Activated naive CD8-positive, alpha-beta T cell treated with anti-CD3 and anti-CD28 coated beads, Interleukin-2, amount 10 ng/mL, durations not matched to agents 7 days and 5 days (primary cell): ENCODE measurements at regions not wholly inside any gene's neighbourhood (a gene's known extent, or its start where the extent isn't known, plus 50 kb on each side); places are given as distances from the start of the nearest gene placed in this dataset.
A peak's percentile ranks its signal among the peaks of the same experiment; 100 is the strongest.
"Not testable (repeated sequence)": the region's sequence is repeated elsewhere in the genome, so short reads cannot be mapped to it uniquely, and the experiment has no call there.

Experiments
- ATAC-seq: fragments of 150-1000 bp; cut with Tn5 transposase; one replicate; pipeline ENCODE4 v1.10.0; 2021; ENCODE audit warnings: low read depth, moderate library complexity
- POLR2A ChIA-PET: fragments of 350-600 bp; sonication (Branson Sonifier 250); formaldehyde crosslinking; loops from one replicate; lab custom pipeline; 2021; ENCODE audit warnings: antibody characterized with exemption; lab: Charles Lee
- DNase-seq: peaks from one replicate; pipeline ENCODE4 v3.0.0; 2021
- H3K27ac Mint-ChIP-seq: one replicate; pipeline ENCODE4 v1.8.0; 2022; ENCODE audit warnings: mild to moderate bottlenecking, mixed read lengths
- H3K27me3 Mint-ChIP-seq: one replicate; pipeline ENCODE4 v1.8.0; 2022; ENCODE audit warnings: mild to moderate bottlenecking, moderate library complexity, mixed read lengths
- H3K36me3 Mint-ChIP-seq: one replicate; pipeline ENCODE4 v1.8.0; 2021; ENCODE audit warnings: mild to moderate bottlenecking, mixed read lengths
- H3K4me1 Mint-ChIP-seq: one replicate; pipeline ENCODE4 v1.8.0; 2021; ENCODE audit warnings: mixed read lengths
- H3K4me3 Mint-ChIP-seq: one replicate; pipeline ENCODE4 v1.8.0; 2022; ENCODE audit warnings: mild to moderate bottlenecking, moderate library complexity, mixed read lengths
- H3K9me3 Mint-ChIP-seq: one replicate; pipeline ENCODE4 v1.8.0; 2021; ENCODE audit warnings: mixed read lengths

DNA sequence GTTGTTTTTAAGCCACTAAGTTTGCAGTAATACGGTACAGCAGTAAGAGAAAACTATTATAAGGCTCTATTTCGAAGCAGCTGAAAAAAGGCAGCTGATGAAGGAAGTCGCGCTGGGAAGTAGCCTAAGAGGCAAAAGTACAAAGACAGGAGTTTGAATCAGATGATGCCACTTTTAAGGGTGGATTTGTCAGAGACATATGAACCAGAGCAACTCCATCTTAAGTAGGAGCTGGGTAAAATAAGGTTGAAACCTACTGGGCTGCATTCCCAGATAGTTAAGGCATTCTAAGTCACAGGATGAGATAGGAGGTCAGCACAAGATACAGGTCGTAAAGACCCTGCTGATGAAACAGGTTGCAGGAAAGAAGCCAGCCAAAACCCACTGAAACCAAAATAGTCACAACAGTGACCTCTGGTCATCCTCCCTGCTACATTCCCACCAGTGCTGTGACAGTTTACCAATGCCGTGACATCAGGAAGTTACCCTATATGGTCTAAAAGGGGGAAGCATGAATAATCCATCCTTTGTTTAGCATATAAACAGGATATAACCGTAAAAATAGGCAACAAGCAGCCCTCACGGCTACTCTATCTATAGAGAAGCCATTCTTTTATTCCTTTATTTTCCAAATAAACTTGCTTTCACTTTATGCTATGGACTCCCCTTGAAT lies 91.8 kb upstream of the PRSS3 start:
- peaks cover 4% of the 10 kb centered on the region for H3K4me1 Mint-ChIP-seq
- DNase-seq (no peak), ATAC-seq (no peak)
- H3K4me3 Mint-ChIP-seq = no peak overlapping the region
- no peaks in the 10 kb centered on the region for H3K36me3 Mint-ChIP-seq
- no peak overlapping the region for H3K27ac Mint-ChIP-seq
- POLR2A ChIA-PET = no interaction called here
- H3K27me3 Mint-ChIP-seq = peaks cover 25% of the 10 kb centered on the region
- no peaks in the 10 kb centered on the region for H3K9me3 Mint-ChIP-seq

DNA sequence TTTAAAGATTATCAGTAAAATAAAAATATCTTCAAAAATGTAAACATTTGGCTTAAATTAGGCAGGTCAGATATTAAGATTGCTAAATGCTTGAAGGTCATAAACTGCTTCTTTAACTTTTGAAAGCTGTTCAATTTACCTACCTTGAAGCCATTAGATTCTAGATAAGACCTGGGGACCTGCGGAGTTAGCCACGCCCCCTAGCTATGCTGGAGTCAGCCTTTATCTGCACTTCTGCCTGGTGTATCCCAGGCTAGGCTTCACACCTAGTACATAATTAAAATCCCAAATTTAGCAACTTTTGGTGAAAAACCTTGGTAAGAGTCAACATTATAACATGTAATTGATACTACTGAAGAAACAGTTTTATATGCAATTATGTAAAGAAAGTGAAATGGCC lies 89.9 kb upstream of the PRSS3 start:
- POLR2A ChIA-PET, H3K4me3 Mint-ChIP-seq, H3K9me3 Mint-ChIP-seq, H3K36me3 Mint-ChIP-seq, DNase-seq, H3K4me1 Mint-ChIP-seq, H3K27ac Mint-ChIP-seq, ATAC-seq: not testable (repeated sequence)
- H3K27me3 Mint-ChIP-seq = peaks cover 12% of the 10 kb centered on the region

GRCh38 chr9:33708441-33708840 lies 86.9 kb upstream of the PRSS3 start:
- POLR2A ChIA-PET = no interaction called here
- H3K27ac Mint-ChIP-seq = no peak overlapping the region
- no peak overlapping the region for H3K4me3 Mint-ChIP-seq
- DNase-seq (no peak), ATAC-seq (no peak)
- no peaks in the 10 kb centered on the region for H3K36me3 Mint-ChIP-seq
- no peaks in the 10 kb centered on the region for H3K4me1 Mint-ChIP-seq
- H3K27me3 Mint-ChIP-seq = peaks cover 23% of the 10 kb centered on the region
- no peaks in the 10 kb centered on the region for H3K9me3 Mint-ChIP-seq

DNA sequence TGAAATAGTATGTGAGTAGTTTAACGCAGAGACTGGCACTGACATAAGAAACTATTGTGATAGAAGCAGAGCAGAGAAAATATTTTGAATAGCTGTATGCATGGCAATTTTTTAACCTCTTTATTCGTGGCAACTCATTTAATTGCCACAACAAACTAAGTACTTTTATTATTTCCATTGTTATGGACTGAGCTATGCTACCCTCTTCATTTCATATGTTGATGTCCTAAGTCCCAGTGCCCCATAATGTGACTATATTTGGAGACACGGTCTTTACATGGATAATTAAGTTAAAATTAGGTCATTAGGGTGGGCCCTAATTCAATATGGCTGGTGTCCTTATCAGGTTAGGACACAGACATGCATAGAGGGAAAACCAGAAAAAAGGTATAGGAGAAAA lies 86.1 kb upstream of the PRSS3 start:
- ATAC-seq (no peak), DNase-seq (no peak)
- Mint-ChIP-seq H3K4me3 (no peak overlapping the region), H3K9me3 (no peaks in the 10 kb centered on the region), H3K27ac (no peak overlapping the region), H3K27me3 (peaks cover 23% of the 10 kb centered on the region), H3K4me1 (no peaks in the 10 kb centered on the region), H3K36me3 (no peaks in the 10 kb centered on the region)
- POLR2A ChIA-PET = no interaction called here

GRCh38 chr9:33711418-33711817 lies 83.9 kb upstream of the PRSS3 start:
- DNase-seq, H3K27ac Mint-ChIP-seq, POLR2A ChIA-PET, H3K36me3 Mint-ChIP-seq, ATAC-seq, H3K9me3 Mint-ChIP-seq, H3K4me3 Mint-ChIP-seq, H3K4me1 Mint-ChIP-seq: not testable (repeated sequence)
- H3K27me3 Mint-ChIP-seq = peaks cover 24% of the 10 kb centered on the region

DNA sequence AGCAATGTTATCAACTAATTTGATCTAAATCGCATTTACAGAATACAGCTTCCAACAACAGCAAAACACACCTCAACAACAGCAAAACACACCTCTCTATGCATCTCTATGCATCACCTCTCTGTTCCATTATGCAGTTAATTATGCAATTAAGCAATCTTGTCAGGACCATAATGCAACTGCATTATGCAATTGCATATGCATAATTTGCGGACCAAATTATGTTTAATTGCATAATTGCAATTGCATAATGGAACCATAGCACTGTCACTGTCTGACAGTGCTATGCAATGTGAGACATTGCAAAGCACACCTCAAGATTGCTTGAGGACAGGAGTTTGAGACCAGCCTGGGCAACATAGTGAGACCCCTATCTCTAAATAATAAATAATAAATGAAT lies 80.4 kb upstream of the PRSS3 start:
- POLR2A ChIA-PET = no interaction called here
- ATAC-seq (no peak), DNase-seq (no peak)
- Mint-ChIP-seq H3K36me3 (no peaks in the 10 kb centered on the region), H3K9me3 (no peaks in the 10 kb centered on the region), H3K4me1 (no peaks in the 10 kb centered on the region), H3K27ac (no peak overlapping the region), H3K4me3 (no peak overlapping the region), H3K27me3 (peaks cover 18% of the 10 kb centered on the region)

- Mint-ChIP-seq H3K36me3 (no peaks in the 10 kb centered on the region), H3K9me3 (no peaks in the 10 kb centered on the region), H3K4me1 (peaks cover 2% of the 10 kb centered on the region), H3K27ac (no peak overlapping the region), H3K4me3 (no peak overlapping the region), H3K27me3 (peaks cover 10% of the 10 kb centered on the region)
- ATAC-seq (no peak), DNase-seq (no peak)
- POLR2A ChIA-PET = no interaction called here
These were observed 76.4 kb upstream of the PRSS3 start for GRCh38 chr9:33718987-33719386.

GRCh38 chr9:33719581-33720374 lies 75.6 kb upstream of the PRSS3 start:
- H3K9me3 Mint-ChIP-seq = no peaks in the 10 kb centered on the region
- peak; percentile 35 for ATAC-seq
- H3K4me3 Mint-ChIP-seq = no peak overlapping the region
- DNase-seq = peak; percentile 44
- H3K27me3 Mint-ChIP-seq = peaks cover 13% of the 10 kb centered on the region
- no peaks in the 10 kb centered on the region for H3K36me3 Mint-ChIP-seq
- POLR2A ChIA-PET = interaction anchor here (2.6 kb wide), 1 partner anchor 95 kb away, joined by 9 read pairs; no protein-coding TSS in a partner anchor
- peaks cover 2% of the 10 kb centered on the region for H3K4me1 Mint-ChIP-seq
- H3K27ac Mint-ChIP-seq = no peak overlapping the region

GRCh38 chr9:33721674-33722358 lies 73.5 kb upstream of the PRSS3 start:
- Mint-ChIP-seq H3K4me3 (no peak overlapping the region), H3K27me3 (peaks cover 19% of the 10 kb centered on the region), H3K36me3 (no peaks in the 10 kb centered on the region), H3K9me3 (no peaks in the 10 kb centered on the region), H3K4me1 (peaks cover 2% of the 10 kb centered on the region), H3K27ac (no peak overlapping the region)
- DNase-seq = peak; percentile 92
- POLR2A ChIA-PET = interaction anchor here (2.6 kb wide), 1 partner anchor 97 kb away, joined by 9 read pairs; no protein-coding TSS in a partner anchor
- ATAC-seq = peak; percentile 71

- H3K4me3 Mint-ChIP-seq = no peak overlapping the region
- no peaks in the 10 kb centered on the region for H3K9me3 Mint-ChIP-seq
- peaks cover 2% of the 10 kb centered on the region for H3K4me1 Mint-ChIP-seq
- ATAC-seq (no peak), DNase-seq (no peak)
- H3K27me3 Mint-ChIP-seq = peaks cover 24% of the 10 kb centered on the region
- no peak overlapping the region for H3K27ac Mint-ChIP-seq
- POLR2A ChIA-PET = interaction anchor here (0.6 to 2.6 kb wide), 2 partner anchors 16 to 98 kb away, joined by 7 to 9 read pairs; no protein-coding TSS in a partner anchor
- H3K36me3 Mint-ChIP-seq = no peaks in the 10 kb centered on the region
These were observed 73.0 kb upstream of the PRSS3 start for GRCh38 chr9:33722359-33722675.

GRCh38 chr9:33728613-33729012 lies 66.7 kb upstream of the PRSS3 start:
- H3K27me3 Mint-ChIP-seq = peaks cover 16% of the 10 kb centered on the region
- H3K4me3 Mint-ChIP-seq = no peak overlapping the region
- no peaks in the 10 kb centered on the region for H3K36me3 Mint-ChIP-seq
- H3K9me3 Mint-ChIP-seq = no peaks in the 10 kb centered on the region
- ATAC-seq (no peak), DNase-seq (no peak)
- no peak overlapping the region for H3K27ac Mint-ChIP-seq
- POLR2A ChIA-PET = no interaction called here
- no peaks in the 10 kb centered on the region for H3K4me1 Mint-ChIP-seq

DNA sequence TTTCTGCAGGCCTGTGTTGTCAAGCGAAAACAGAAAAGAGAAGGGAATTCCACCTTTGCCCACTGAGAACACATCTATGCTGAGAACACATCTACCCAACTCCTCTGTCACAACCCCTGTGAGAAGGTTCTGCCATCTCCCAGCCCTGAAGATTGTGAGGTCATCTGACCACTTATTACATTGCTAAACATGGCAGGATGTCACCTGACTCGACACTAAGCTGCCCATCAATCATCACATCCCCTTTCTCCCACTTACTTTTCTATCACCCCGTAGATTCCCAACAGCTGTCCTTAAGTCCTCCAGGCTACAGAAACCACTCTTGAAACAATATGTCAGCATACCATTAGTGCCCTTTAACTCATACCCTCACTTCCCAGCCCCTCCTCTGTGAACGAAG lies 64.2 kb upstream of the PRSS3 start:
- Mint-ChIP-seq H3K4me1 (no peaks in the 10 kb centered on the region), H3K36me3 (no peaks in the 10 kb centered on the region), H3K4me3 (no peak overlapping the region), H3K27me3 (peaks cover 18% of the 10 kb centered on the region), H3K9me3 (no peaks in the 10 kb centered on the region), H3K27ac (no peak overlapping the region)
- DNase-seq (no peak), ATAC-seq (no peak)
- POLR2A ChIA-PET = no interaction called here

GRCh38 chr9:33731625-33732024 lies 63.7 kb upstream of the PRSS3 start:
- no peak overlapping the region for H3K4me3 Mint-ChIP-seq
- DNase-seq (no peak), ATAC-seq (no peak)
- H3K27me3 Mint-ChIP-seq = peaks cover 16% of the 10 kb centered on the region
- POLR2A ChIA-PET = no interaction called here
- H3K27ac Mint-ChIP-seq = no peak overlapping the region
- no peaks in the 10 kb centered on the region for H3K4me1 Mint-ChIP-seq
- no peaks in the 10 kb centered on the region for H3K9me3 Mint-ChIP-seq
- H3K36me3 Mint-ChIP-seq = no peaks in the 10 kb centered on the region
